Activated CD4-positive, CD25-positive, alpha-beta regulatory T cell treated with anti-CD3 and anti-CD28 coated beads, Interleukin-2, amount 50 U/mL, for 16 hours (primary cell): ENCODE measurements at regions not wholly inside any gene's neighbourhood (a gene's known extent, or its start where the extent isn't known, plus 50 kb on each side); places are given as distances from the start of the nearest gene placed in this dataset.

Experiments used
- DNase-seq: peaks from one replicate; pipeline ENCODE4 v3.0.0-alpha.2; 2020; ENCODE audit warnings: low read depth, low spot score

- no peak for DNase-seq
Measured at GRCh38 chr1:239874831-239875230, 216.9 kb upstream of the FMN2 start.

GRCh38 chr1:239879321-239880170 lies 212.1 kb upstream of the FMN2 start:
- DNase-seq = no peak

GRCh38 chr1:239882967-239883366 lies 208.7 kb upstream of the FMN2 start:
- no peak for DNase-seq

- DNase-seq = no peak
Measured at GRCh38 chr1:239884796-239885195, 206.9 kb upstream of the FMN2 start.

DNA sequence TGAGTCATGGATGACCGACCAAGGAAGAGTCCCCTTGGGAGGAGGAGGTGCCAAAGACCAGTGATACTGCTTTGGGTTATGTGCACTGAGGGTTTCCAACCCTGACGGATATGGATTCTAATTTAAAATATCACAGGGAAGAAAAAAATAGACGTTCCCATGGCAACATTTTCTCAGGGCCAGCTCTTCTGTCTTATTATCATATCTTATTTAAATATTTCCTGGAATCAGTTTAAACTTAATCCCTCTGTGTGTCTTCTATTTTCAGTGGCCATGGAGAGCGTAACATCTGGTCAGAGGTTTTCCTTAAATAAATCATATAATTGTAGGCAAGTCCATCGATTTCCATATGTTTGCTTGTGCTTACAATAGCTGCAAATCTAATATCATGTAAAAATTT lies 205.4 kb upstream of the FMN2 start:
- no peak for DNase-seq

DNA sequence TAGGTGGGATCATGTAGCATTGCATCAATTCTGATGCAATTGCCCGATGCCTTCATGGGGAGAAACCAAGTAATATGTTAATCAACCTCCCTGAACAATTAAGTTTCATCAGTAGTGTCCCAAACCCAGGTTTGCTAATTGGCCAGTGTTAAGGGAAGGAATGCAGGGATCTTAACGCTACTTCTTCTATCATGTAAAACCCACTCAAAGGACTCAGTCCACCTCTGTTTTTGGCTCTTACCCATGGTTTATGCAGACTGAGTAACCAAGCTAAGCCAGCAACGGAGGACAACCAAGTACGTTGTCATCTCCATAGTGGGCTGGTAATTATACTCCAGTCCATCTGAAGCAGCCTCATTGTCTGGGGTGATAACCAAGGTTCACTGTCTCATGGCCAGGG lies 203.0 kb upstream of the FMN2 start:
- no peak for DNase-seq

- no peak for DNase-seq
Measured at GRCh38 chr1:239891621-239892358, 199.9 kb upstream of the FMN2 start.

- DNase-seq = no peak
Measured at GRCh38 chr1:239892602-239893001, 199.1 kb upstream of the FMN2 start.

GRCh38 chr1:239893127-239893731 lies 198.5 kb upstream of the FMN2 start:
- DNase-seq = no peak

GRCh38 chr1:239896569-239896968 lies 195.1 kb upstream of the FMN2 start:
- DNase-seq = no peak

DNA sequence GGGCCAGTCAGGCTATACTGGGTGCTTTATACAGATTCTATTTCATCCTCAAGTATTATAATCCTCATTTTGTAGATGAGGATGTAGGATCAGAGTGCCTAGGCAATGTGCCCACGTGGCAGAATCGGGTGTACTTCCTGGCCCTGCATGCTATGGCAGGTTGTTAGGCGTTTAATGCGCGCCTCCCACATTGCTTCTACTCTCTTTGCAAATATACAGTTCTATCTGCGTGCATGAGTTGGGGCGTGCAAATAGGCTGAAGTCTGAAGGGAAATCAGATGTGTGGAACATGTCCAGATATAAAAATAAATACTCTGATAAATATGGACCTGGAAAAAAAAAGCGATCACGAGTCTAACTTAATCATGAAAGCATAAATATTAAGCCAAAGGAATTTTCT lies 194.7 kb upstream of the FMN2 start:
- DNase-seq = no peak

GRCh38 chr1:239897458-239897857 lies 194.2 kb upstream of the FMN2 start:
- DNase-seq = no peak

DNA sequence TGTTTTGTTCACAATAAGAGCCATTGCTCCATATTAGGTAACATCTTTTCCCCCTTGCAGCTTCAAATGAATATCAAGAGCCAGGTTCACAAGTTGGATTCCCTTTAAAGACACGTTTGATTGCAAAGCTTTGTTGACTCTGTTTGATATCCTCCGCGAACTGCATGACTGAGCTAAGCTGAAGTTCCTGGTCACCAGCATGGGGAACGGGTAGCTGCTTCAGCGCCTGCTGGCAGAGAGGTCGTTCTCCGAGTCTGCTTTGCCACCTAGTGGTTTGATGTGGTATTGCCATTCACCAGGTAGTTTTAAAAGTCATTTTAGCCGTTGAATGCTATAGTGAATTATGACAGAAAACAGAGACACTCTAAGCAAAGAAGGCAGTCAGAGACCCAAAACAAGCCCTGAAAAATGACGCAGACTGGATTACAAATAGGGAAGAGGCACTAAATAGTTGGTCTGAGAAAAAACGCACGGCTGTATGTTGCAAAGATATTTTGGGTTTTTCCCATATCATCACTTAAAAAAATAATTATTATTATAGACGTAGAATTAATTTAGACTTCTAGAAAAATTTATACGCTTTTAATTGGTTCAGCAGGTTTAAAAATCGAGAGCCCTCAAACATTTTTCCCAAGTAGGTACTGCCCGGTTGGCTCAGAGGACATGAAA lies 193.5 kb upstream of the FMN2 start:
- peak; percentile 53 for DNase-seq

GRCh38 chr1:239899747-239900146 lies 191.9 kb upstream of the FMN2 start:
- no peak for DNase-seq

GRCh38 chr1:239906394-239906793 lies 185.3 kb upstream of the FMN2 start:
- no peak for DNase-seq

DNA sequence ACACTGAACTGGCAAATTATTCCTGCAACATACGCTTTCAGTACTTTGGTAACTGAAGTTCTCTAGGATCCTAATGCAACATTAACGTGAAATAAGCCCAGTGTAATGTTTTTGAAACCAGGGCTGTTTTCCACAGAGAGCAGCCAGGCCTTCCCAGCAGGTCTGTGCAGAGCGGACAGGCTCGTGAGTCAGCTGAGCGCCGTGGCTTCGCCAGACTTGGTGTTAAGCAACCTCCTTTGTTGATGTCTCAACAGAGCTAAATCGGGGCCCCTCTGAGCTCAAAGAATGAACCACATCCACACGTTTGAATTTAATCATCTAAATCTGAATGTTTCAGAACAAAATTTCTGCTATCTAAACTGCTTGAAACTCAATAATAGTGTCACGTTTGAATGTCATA lies 181.8 kb upstream of the FMN2 start:
- DNase-seq = no peak

GRCh38 chr1:239912471-239912870 lies 179.2 kb upstream of the FMN2 start:
- no peak for DNase-seq

DNA sequence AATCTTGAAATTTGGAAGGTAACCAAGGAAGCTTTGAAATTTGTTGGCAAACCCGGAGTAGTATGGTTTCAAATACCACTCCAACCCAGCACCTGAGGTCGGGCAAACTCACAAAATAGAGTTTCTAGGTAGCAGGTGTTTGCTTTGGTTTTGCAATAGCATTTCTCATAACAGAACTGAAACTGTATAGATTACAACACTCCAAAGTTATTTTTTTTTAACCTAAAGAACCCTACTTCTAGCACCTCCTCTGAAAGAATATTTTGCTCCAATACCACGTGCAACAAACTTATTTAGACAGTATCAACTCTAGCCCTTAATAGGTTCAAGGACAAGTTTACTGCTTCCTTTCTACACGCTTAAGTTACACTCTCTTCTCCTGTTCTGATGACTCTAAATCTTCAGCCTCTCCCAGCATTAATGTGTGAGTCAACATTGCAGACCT lies 178.5 kb upstream of the FMN2 start:
- no peak for DNase-seq

- DNase-seq = no peak
Measured at GRCh38 chr1:239914751-239915231, 176.9 kb upstream of the FMN2 start.

DNA sequence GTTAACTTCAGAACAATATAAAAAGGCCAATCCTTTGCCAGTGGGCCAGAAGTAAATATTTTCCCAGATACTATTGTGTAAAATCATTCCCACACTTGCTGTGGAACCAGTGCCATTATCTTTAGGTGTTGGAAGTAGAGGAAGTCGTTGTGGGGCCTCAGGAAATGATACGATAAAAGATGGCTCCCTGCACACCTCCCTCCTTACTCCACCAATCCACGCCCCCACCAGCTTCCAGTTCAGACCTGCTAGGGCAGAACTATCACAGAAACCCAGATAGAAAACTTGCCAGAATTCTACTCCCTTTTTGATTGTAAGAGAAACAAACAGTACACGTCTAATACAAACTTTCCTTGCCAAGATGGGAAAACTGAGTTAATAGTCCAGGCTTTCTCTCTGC lies 173.0 kb upstream of the FMN2 start:
- no peak for DNase-seq

DNA sequence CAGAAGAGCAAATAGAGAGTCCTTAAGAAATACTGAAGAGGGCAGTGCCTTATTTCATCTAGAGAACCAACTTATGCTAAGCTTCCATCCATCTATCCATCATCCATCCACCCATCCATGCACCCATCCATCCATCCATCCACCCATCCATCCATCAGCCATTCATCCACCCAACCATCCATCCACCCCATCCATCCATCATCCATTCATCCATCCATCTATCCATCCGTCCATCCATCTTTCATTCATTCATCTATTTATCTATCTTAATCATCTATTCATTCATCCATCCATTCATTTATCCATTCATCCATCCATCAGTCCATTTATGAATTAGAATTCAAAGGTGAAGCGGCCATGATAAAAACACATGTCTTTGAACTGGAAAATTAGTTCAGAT lies 171.5 kb upstream of the FMN2 start:
- no peak for DNase-seq
